ENCODE measurements at regions not wholly inside any gene's neighbourhood (a gene's known extent, or its start where the extent isn't known, plus 50 kb on each side); places are given as distances from the start of the nearest gene placed in this dataset.

- WGBS (ENCODE audit: insufficient coverage, low coverage, low lambda C conversion rate, missing lambda C conversion rate) = 38% methylated on average over 7 of the region's 7 CpGs
- Histone ChIP-seq H3K4me1 (no peaks in the 10 kb centered on the region), H3K4me3 (no peak overlapping the region), H3K36me3 (no peaks in the 10 kb centered on the region), H3K27ac (no peak overlapping the region), H3K27me3 (no peaks in the 10 kb centered on the region), H3K9me3 (no peaks in the 10 kb centered on the region)
- no peak for TF ChIP-seq POLR2A (IDR thresholded peaks at IDR 0.05)
- TF ChIP-seq CTCF (IDR thresholded peaks at IDR 0.05) = no peak
- intact Hi-C loops (cut with DNase I) = no loop called here
- DNase-seq = no peak
- no peak for ATAC-seq
Observed at GRCh38 chr13:50309882-50310594, 294.8 kb downstream of the KCNRG start.

GRCh38 chr13:50310734-50311133, 295.5 kb downstream of the KCNRG start:
- TF ChIP-seq CTCF (IDR thresholded peaks at IDR 0.05) = no peak
- no peak for TF ChIP-seq POLR2A (IDR thresholded peaks at IDR 0.05)
- H3K4me1 ChIP-seq = no peaks in the 10 kb centered on the region
- 84% methylated on average over 4 of the region's 6 CpGs for WGBS (ENCODE audit: insufficient coverage, low coverage, low lambda C conversion rate, missing lambda C conversion rate)
- no peak overlapping the region for H3K27ac ChIP-seq
- no peaks in the 10 kb centered on the region for H3K36me3 ChIP-seq
- H3K27me3 ChIP-seq = no peaks in the 10 kb centered on the region
- ATAC-seq = no peak
- H3K9me3 ChIP-seq = no peaks in the 10 kb centered on the region
- no peak overlapping the region for H3K4me3 ChIP-seq
- no peak for DNase-seq
- intact Hi-C loops (cut with DNase I) = no loop called here

GRCh38 chr13:50318887-50319286, 303.6 kb downstream of the KCNRG start:
- no peak for ATAC-seq

GRCh38 chr13:50319635-50320255, 304.5 kb downstream of the KCNRG start:
- Histone ChIP-seq H3K27ac (no peak overlapping the region), H3K36me3 (no peaks in the 10 kb centered on the region), H3K4me3 (no peak overlapping the region), H3K9me3 (no peaks in the 10 kb centered on the region), H3K27me3 (no peaks in the 10 kb centered on the region), H3K4me1 (peaks cover 0 to 10% (median 1%) of the 10 kb centered on the region in 4 donors)
- ATAC-seq (peak; percentile 37 to 77 (median 66)), DNase-seq (no peak)
- 36% methylated on average over 2 of the region's 2 CpGs for WGBS (ENCODE audit: insufficient coverage, low coverage, low lambda C conversion rate, missing lambda C conversion rate)
- TF ChIP-seq CTCF (IDR thresholded peaks at IDR 0.05) = no peak
- TF ChIP-seq POLR2A (IDR thresholded peaks at IDR 0.05) = no peak
- intact Hi-C loops (cut with DNase I) = no loop called here

More at GRCh38 chr13:50318887-50319286, 303.6 kb downstream of the KCNRG start:
- H3K27ac ChIP-seq = no peak overlapping the region
- WGBS (ENCODE audit: insufficient coverage, low coverage, low lambda C conversion rate, missing lambda C conversion rate) = 83% methylated on average over 1 of the region's 4 CpGs
- intact Hi-C loops (cut with DNase I) = no loop called here
- no peak for DNase-seq
- TF ChIP-seq POLR2A (IDR thresholded peaks at IDR 0.05) (no peak), CTCF (IDR thresholded peaks at IDR 0.05) (no peak)
- H3K9me3 ChIP-seq = no peaks in the 10 kb centered on the region
- H3K4me3 ChIP-seq = no peak overlapping the region
- no peaks in the 10 kb centered on the region for H3K27me3 ChIP-seq
- no peaks in the 10 kb centered on the region for H3K36me3 ChIP-seq
- H3K4me1 ChIP-seq = peaks cover 0 to 10% (median 1%) of the 10 kb centered on the region in 4 donors
